Activated T-cell treated with anti-CD3 and anti-CD28 coated beads, Interleukin-2, amount 50 U/mL, for 72 hours (primary cell): ENCODE measurements at regions not wholly inside any gene's neighbourhood (a gene's known extent, or its start where the extent isn't known, plus 50 kb on each side); places are given as distances from the start of the nearest gene placed in this dataset.

ENCODE experiments used
- ATAC-seq, 2 donors: fragments of 150-1000 bp; cut with Tn5 transposase; replicated peaks in 1 of 2; 2 replicates each; pipeline ENCODE4 v1.10.0; 2021; ENCODE audit warnings: moderate library complexity in 2 of 2, mild to moderate bottlenecking in 1 of 2
- DNase-seq, 2 donors: peaks; one replicate each; pipeline ENCODE4 v3.0.0; 2021 to 2022; ENCODE audit warnings: mixed read lengths in 1 of 2
- H3K27ac Mint-ChIP-seq: one replicate; pipeline ENCODE4 v1.8.0; 2022; ENCODE audit warnings: mild to moderate bottlenecking, moderate library complexity, mixed read lengths
- H3K27me3 Mint-ChIP-seq: one replicate; pipeline ENCODE4 v1.8.0; 2022; ENCODE audit warnings: low read depth, mixed read lengths
- H3K36me3 Mint-ChIP-seq, 2 donors: one replicate each; pipeline ENCODE4 v1.8.0; 2022; ENCODE audit warnings: mixed read lengths in 2 of 2, mild to moderate bottlenecking in 1 of 2; ENCODE audit not compliant: insufficient read depth in 2 of 2
- H3K4me1 Mint-ChIP-seq: one replicate; pipeline ENCODE4 v1.8.0; 2022; ENCODE audit warnings: low read depth, mixed read lengths
- H3K4me3 Mint-ChIP-seq, 2 donors: one replicate each; pipeline ENCODE4 v1.8.0; 2022; ENCODE audit warnings: mild to moderate bottlenecking in 2 of 2, mixed read lengths in 2 of 2, moderate library complexity in 2 of 2
- H3K9me3 Mint-ChIP-seq, 2 donors: one replicate each; pipeline ENCODE4 v1.8.0; 2022; ENCODE audit warnings: mixed read lengths in 2 of 2

GRCh38 chr4:74669702-74670101 is 124.6 kb downstream of the BTC start:
- no peak overlapping the region for H3K27ac Mint-ChIP-seq
- no peaks in the 10 kb centered on the region for H3K9me3 Mint-ChIP-seq
- H3K4me3 Mint-ChIP-seq: no peak overlapping the region
- no peaks in the 10 kb centered on the region for H3K4me1 Mint-ChIP-seq
- no peak for ATAC-seq
- DNase-seq: no peak
- H3K36me3 Mint-ChIP-seq: no peaks in the 10 kb centered on the region
- peaks cover 7% of the 10 kb centered on the region for H3K27me3 Mint-ChIP-seq

- Mint-ChIP-seq H3K36me3 (no peaks in the 10 kb centered on the region), H3K9me3 (no peaks in the 10 kb centered on the region), H3K27me3 (peaks cover 7% of the 10 kb centered on the region), H3K4me1 (no peaks in the 10 kb centered on the region), H3K4me3 (no peak overlapping the region), H3K27ac (no peak overlapping the region)
- DNase-seq: no peak
- no peak for ATAC-seq
Observed at GRCh38 chr4:74670583-74670982, 123.7 kb downstream of the BTC start.

GRCh38 chr4:74671080-74671698 is 123.1 kb downstream of the BTC start:
- no peaks in the 10 kb centered on the region for H3K9me3 Mint-ChIP-seq
- ATAC-seq (peak in 1 of 2 donors; percentile 59), DNase-seq (peak; percentile 43 to 54)
- H3K4me3 Mint-ChIP-seq: no peak overlapping the region
- H3K36me3 Mint-ChIP-seq: no peaks in the 10 kb centered on the region
- no peaks in the 10 kb centered on the region for H3K4me1 Mint-ChIP-seq
- peaks cover 7% of the 10 kb centered on the region for H3K27me3 Mint-ChIP-seq
- no peak overlapping the region for H3K27ac Mint-ChIP-seq

GRCh38 chr4:74674750-74675149 is 119.6 kb downstream of the BTC start:
- no peak for ATAC-seq
- H3K4me1 Mint-ChIP-seq: no peaks in the 10 kb centered on the region
- no peak for DNase-seq
- H3K36me3 Mint-ChIP-seq: no peaks in the 10 kb centered on the region
- no peaks in the 10 kb centered on the region for H3K9me3 Mint-ChIP-seq
- peaks cover 7% of the 10 kb centered on the region for H3K27me3 Mint-ChIP-seq
- H3K4me3 Mint-ChIP-seq: no peak overlapping the region
- no peak overlapping the region for H3K27ac Mint-ChIP-seq

- H3K27me3 Mint-ChIP-seq: peaks cover 7% of the 10 kb centered on the region
- no peaks in the 10 kb centered on the region for H3K36me3 Mint-ChIP-seq
- no peak overlapping the region for H3K27ac Mint-ChIP-seq
- H3K9me3 Mint-ChIP-seq: no peaks in the 10 kb centered on the region
- ATAC-seq (peak; percentile 53 to 62), DNase-seq (peak; percentile 6 to 15)
- no peak overlapping the region for H3K4me3 Mint-ChIP-seq
- H3K4me1 Mint-ChIP-seq: no peaks in the 10 kb centered on the region
Observed at GRCh38 chr4:74675673-74676279, 118.5 kb downstream of the BTC start.

GRCh38 chr4:74682567-74683359 is 111.6 kb downstream of the BTC start:
- H3K9me3 Mint-ChIP-seq: no peaks in the 10 kb centered on the region
- peaks cover 13% of the 10 kb centered on the region for H3K27me3 Mint-ChIP-seq
- H3K36me3 Mint-ChIP-seq: no peaks in the 10 kb centered on the region
- no peak overlapping the region for H3K27ac Mint-ChIP-seq
- no peak for DNase-seq
- H3K4me1 Mint-ChIP-seq: no peaks in the 10 kb centered on the region
- ATAC-seq: no peak
- H3K4me3 Mint-ChIP-seq: no peak overlapping the region

GRCh38 chr4:74692972-74693371 is 101.4 kb downstream of the BTC start:
- Mint-ChIP-seq H3K4me1 (no peaks in the 10 kb centered on the region), H3K36me3 (no peaks in the 10 kb centered on the region), H3K9me3 (no peaks in the 10 kb centered on the region), H3K4me3 (no peak overlapping the region), H3K27ac (no peak overlapping the region), H3K27me3 (peaks cover 15% of the 10 kb centered on the region)
- ATAC-seq (no peak), DNase-seq (no peak)
